A549 (cell line): ENCODE measurements at regions not wholly inside any gene's neighbourhood (a gene's known extent, or its start where the extent isn't known, plus 50 kb on each side); places are given as distances from the start of the nearest gene placed in this dataset.

ENCODE experiments used
- JUN ChIP-seq, 2 experiments: fragments of >200 bp; sonication (Bioruptor Twin); formaldehyde crosslinking; IDR thresholded peaks; 2 replicates in 1 of 2; 3 replicates in 1 of 2; pipeline ENCODE4 v1.6.1; 2016 to 2017
- PHF8 ChIP-seq: fragments of 200-600 bp; sonication (generic); IDR thresholded peaks from 2 replicates; pipeline ENCODE4 v1.6.1; 2016; ENCODE audit warnings: low read depth, mild to moderate bottlenecking, antibody characterized with exemption, moderate library complexity, borderline replicate concordance
- RCOR1 ChIP-seq: fragments of 150-350 bp; IDR thresholded peaks from 2 replicates; pipeline ENCODE4 v1.6.1; 2014; ENCODE audit warnings: antibody characterized with exemption, low read length, low read depth
- SMC3 ChIP-seq: fragments of >200 bp; sonication (Bioruptor Twin); formaldehyde crosslinking; IDR thresholded peaks from 3 replicates; pipeline ENCODE4 v1.6.1; 2018; ENCODE audit warnings: inconsistent platforms
- TF ChIP-seq, protein P1 (sequence below): fragments of >200 bp; sonication (Bioruptor Twin); formaldehyde crosslinking; IDR thresholded peaks from 3 replicates; pipeline ENCODE4 v1.5.1; 2016
- TF ChIP-seq, protein P2 (sequence below): IDR thresholded peaks from 2 replicates; pipeline ENCODE4 v1.6.1; 2012

DNA sequence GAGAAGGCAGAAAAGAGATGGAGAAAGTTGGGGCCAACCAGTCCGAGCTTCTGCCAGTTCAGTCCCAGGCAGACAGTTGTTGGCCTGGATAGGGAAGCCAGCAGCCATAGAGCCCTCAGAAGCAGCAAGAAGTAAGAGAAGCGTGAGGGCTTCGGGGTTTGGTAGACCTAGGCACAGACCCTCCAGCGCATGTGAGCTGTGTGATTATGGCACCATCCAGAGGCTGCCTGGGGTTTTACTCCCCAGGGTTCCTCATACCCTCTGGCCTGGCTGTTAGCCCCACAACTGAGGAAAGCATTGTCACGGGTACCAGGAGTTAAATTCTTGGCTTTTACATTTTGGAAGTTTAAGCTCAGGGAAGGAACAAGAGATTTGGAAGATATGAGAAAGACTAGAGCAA, 93.7 kb upstream of the RAB6C start:
- TF ChIP-seq, protein P1, sequence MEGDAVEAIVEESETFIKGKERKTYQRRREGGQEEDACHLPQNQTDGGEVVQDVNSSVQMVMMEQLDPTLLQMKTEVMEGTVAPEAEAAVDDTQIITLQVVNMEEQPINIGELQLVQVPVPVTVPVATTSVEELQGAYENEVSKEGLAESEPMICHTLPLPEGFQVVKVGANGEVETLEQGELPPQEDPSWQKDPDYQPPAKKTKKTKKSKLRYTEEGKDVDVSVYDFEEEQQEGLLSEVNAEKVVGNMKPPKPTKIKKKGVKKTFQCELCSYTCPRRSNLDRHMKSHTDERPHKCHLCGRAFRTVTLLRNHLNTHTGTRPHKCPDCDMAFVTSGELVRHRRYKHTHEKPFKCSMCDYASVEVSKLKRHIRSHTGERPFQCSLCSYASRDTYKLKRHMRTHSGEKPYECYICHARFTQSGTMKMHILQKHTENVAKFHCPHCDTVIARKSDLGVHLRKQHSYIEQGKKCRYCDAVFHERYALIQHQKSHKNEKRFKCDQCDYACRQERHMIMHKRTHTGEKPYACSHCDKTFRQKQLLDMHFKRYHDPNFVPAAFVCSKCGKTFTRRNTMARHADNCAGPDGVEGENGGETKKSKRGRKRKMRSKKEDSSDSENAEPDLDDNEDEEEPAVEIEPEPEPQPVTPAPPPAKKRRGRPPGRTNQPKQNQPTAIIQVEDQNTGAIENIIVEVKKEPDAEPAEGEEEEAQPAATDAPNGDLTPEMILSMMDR: no peak
- TF ChIP-seq, protein P2, sequence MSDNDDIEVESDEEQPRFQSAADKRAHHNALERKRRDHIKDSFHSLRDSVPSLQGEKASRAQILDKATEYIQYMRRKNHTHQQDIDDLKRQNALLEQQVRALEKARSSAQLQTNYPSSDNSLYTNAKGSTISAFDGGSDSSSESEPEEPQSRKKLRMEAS: no peak
- no peak for TF ChIP-seq SMC3
- TF ChIP-seq RCOR1: no peak
- TF ChIP-seq JUN (IDR thresholded peaks at IDR 0.05): no peak
- no peak for TF ChIP-seq PHF8
